Medulla oblongata (tissue), 1 donor: ENCODE measurements at regions not wholly inside any gene's neighbourhood (a gene's known extent, or its start where the extent isn't known, plus 50 kb on each side); places are given as distances from the start of the nearest gene placed in this dataset.
A peak's percentile ranks its signal among the peaks of the same experiment; 100 is the strongest.

ENCODE experiments used
- DNase-seq: peaks from one replicate; pipeline ENCODE4 v3.0.0-alpha.2; 2015; ENCODE audit errors: extremely low spot score

GRCh38 chr10:131706952-131707351 lies 193.9 kb upstream of the PPP2R2D start:
- no peak for DNase-seq

GRCh38 chr10:131708225-131708880 lies 192.5 kb upstream of the PPP2R2D start:
- no peak for DNase-seq

DNA sequence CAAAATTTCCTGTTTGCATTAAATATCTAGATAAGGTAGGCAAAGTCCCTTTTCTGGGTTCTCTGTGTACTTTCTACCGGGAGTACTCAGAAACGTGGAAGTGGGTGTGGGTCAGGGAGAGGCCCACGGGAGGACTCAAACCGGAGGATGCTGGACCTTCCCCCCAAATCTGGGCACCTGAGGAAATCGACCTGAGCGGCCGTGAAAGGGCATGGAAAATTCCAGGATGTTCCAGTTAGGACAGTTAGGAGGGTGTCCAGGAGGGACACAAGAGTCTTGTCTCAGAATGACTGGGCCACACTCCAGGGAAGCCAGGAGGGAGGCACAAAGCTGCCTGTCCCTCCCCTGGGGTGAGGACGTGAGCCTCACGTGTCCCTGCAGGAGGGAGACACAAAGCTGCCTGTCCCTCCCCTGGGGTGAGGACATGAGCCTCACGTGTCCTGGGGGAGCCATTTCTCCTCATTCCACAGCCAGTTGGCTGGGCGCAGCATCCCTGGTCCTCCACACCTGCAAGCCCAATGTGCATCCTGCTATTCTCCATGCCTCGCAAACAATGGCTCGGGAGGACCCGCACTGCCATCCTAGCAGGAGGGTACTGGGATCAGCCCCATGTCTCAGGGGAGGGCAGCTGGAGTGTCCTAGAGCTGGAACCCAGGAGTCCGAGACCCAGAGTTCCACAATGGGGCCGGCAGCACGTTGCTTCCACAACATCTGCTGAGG lies 190.5 kb upstream of the PPP2R2D start:
- no peak for DNase-seq

- DNase-seq: no peak
Measured at GRCh38 chr10:131722121-131722520, 178.7 kb upstream of the PPP2R2D start.

DNA sequence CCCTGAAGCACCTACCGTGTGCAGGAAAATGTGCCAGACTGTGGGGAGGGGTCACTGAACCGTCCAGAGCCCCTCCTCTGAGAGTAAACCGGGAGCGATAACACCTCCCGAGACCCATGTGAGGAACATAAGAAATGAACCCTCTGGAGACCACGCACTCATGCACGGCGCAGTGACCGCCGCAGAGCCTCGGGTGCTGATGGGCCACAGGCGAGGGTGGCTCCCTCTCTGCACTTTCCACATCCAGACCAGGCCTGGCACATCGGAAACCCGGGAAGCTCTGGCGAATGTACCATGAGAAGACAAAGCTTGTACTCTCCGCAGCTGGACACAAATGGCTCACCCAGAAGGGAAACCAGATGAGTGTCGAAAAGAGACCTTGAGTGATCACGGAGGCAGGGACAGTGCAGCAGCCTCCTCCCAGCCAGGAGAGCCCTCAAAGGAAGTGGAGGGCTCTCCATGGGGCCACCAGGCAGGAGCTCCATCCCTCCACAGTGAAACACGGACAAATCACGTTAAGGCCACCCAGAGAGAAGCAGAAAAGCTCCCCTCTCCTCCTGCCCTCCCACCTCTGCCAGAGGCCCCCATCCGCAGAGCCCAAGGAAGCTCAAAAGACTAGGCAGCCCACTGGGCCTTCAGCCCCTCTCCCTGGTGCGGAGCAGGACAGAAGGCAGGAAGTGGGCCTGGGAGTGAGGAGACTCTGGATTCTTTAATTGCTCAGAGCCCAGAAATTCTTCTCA lies 178.1 kb upstream of the PPP2R2D start:
- DNase-seq: no peak

DNA sequence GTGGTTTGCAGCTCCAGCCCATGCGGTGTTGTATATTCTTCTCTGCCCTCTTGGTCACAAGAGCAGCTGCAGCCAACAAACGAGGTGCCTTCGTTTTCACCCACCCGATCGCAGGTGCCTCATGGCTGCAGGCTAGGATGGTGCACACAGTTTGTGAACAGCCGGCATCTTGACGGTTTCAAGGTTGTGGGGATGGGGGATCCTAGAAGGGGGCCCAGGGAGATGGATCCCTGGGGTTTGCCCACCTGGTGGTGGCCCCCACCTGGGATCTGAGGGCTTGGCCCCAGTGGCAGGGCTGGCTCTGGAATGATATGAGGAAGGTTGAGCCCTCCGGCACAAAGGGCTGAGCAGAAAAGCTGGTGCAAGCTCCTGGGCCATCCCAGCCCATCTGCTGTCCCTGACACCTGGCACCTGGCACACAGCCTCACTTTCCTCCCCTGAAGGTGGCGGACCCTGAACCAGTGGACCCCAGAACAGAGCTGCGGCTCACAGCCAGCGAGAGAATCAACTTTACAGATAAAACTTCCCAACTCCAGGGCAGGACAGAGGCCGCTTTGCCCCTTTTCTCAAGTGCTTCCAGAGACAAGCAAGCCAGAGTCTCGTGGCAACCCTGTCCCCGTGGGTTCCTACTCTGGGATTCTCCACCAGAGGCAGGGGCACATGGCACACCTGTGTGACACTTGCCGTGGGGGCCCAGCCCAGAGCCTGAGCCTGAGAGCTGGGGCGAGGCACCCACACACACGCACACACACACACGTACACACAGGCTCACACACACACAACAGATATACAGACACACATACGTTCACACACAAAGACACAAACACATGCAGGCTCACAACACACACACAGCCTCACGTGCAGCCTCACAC lies 177.3 kb upstream of the PPP2R2D start:
- DNase-seq: no peak

- DNase-seq: no peak
Measured at GRCh38 chr10:131724169-131724545, 176.7 kb upstream of the PPP2R2D start.

GRCh38 chr10:131724891-131725580 lies 175.8 kb upstream of the PPP2R2D start:
- no peak for DNase-seq

GRCh38 chr10:131725581-131726069 lies 175.2 kb upstream of the PPP2R2D start:
- DNase-seq: no peak

DNA sequence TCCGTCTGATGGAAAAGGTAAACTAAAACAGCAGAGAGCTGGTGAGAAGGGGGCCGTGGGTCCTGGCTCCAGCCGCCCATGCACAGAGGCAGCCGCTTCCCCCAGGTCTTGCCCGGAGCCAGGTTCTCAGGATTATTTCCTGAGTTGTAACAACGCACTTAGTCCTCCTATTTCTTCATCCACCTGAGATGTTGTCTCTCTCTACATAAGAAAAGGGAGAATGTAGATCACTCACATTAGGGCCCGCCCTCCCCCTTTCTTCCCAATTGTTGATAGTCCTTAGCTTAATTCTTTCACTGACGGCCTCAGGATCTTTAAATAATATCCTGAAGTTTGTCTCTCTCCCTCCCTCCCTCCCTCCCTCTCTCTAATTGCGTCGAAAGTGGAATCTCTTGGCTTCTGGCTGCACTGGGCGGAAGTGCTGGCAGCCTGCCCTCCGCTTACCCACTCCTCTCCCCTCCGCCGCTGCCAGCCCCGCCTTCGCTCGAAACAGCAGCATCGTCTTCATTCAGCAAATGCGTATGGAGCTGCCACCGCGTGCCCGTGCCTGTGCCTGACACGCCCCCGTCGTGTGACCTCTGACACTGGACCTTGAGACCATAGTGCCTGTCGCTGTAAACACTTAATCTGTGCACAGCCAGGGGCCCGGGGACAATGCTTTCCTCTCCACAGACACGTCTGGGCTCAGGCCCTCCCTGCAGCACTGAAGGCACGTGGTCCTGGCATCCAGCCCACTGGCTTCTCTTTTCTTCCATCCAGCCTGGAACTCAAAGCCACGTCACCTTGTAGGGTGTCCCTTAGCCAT lies 174.5 kb upstream of the PPP2R2D start:
- peak; percentile 37 for DNase-seq

- no peak for DNase-seq
Measured at GRCh38 chr10:131726967-131727366, 173.8 kb upstream of the PPP2R2D start.

GRCh38 chr10:131727560-131727959 lies 173.2 kb upstream of the PPP2R2D start:
- no peak for DNase-seq

DNA sequence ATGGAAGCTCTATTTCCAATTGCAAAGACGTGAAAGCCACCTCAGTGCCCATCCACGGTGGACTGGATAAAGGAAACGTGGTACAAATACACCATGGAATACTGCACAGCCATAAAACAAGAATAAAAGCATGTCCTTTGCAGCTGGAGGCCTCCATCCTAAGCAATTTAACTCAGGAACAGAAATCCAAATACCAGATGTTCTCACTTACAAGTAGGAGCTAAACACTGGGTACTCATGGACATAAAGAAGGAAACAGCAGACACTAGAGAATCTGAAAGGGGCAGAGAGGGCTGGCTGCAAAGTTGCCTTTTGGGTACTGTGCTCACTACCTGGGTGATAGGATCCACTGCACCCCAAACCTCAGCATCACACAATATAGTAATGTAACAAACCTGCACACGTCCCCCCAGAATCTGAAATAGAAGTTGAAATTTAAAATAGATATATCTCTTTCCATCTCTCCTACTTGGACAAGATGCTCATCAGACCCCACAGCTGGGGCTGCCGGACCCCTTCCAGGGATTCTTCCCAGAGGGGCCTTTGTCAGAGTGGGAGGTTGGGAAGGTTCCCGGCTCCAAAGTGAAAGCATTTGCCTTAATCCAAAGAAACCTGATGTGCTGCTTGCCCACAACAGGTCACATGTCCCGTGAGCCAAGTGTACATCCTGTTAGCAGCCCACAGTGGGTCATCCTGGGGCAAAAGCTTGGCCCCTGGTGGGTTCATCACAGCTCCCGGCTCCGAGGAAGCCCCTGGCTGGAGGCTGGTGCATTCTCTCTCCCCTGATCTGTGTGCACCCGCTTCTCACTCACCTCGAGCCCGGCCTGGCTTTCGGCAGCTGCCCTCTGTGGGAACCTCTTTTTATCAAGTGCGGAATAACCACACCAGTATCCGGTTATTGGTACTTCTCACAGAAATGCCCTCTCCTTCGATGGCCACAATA lies 172.3 kb upstream of the PPP2R2D start:
- no peak for DNase-seq

DNA sequence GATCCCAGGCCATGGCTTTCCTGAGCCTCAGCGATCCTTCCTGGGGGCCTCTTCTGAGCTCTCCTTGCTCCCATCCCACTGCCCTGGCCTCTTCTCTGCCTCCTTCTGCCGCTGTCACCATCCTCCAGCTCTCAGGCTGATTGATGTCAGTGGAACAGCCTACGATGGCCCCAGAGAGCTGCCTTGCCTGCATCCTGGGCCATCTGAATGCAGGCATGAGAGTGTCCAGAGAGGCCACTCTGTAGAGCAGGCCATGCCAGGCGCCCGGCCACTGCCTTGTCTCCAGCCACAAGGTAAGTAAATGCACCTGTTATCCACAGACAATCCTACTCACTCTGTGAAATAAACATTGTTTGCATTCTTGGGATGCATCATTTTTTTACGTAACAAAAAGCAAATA lies 171.4 kb upstream of the PPP2R2D start:
- no peak for DNase-seq

DNA sequence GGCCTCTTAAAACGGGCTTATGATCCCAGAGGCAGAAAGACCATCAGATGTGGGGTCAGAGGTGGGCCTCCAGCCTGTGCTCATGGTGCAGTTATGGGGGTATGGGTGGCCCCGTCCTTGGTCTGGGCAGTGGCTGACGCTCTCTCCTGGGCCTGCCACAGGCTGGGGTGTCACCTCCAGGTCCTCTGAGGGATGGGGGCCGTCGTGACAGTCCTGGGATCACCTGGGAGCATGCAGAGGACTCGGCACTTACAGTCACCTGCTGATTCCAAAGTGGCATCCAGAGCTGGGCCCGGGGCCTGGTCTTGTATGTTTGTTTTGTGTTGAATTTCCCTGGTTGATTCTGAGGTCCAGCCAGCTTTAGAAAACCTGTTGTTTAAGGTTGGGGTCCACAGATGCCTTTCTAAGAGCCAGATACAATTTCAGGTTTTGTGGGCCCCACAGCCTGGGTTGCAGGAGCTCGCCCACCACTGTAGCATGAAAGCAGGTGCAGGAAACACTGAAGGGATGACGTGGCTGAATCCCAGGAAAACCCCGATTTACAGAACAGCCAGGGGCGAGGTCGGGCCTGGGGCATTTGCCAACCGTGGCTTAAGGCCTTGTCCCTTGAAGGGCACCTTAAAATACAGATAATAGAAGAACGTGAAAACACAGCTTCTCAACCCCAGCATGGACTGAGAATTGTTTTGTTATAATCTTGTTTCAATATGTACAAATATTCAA lies 170.7 kb upstream of the PPP2R2D start:
- DNase-seq: no peak

DNA sequence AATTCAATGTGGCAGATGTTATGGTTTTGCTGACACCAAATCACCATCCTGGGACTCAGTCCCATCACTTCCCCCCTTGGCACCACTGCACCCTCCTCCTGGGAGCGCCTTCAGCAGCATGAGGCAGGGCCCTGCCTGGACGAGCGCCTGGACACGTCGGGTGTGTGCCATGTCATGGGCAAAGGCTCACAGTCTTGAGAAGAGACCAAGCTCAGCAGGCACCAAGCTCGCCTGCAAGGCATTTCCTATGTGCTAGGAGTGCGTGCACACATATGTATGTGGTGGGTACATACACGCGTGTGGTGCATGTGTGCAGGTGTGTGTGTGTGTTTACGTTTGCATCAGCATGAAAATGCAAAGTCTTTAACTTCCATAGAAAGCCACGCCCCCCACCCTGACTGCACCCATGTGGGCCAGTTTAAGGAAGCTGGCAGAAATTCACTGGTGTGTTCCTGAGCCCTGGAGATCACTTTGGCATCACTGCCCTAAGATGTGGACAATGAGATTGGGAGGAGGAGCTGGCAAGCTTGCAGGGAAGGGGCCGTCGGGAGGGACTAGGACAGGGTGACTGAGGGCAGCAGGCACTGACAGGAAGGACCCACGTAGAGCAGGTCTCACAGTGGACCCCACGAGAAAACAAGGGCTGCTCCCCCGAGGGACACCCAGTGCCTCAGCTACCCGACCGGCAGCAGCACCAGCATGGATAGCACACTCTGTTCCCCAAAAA lies 169.9 kb upstream of the PPP2R2D start:
- DNase-seq: no peak

DNA sequence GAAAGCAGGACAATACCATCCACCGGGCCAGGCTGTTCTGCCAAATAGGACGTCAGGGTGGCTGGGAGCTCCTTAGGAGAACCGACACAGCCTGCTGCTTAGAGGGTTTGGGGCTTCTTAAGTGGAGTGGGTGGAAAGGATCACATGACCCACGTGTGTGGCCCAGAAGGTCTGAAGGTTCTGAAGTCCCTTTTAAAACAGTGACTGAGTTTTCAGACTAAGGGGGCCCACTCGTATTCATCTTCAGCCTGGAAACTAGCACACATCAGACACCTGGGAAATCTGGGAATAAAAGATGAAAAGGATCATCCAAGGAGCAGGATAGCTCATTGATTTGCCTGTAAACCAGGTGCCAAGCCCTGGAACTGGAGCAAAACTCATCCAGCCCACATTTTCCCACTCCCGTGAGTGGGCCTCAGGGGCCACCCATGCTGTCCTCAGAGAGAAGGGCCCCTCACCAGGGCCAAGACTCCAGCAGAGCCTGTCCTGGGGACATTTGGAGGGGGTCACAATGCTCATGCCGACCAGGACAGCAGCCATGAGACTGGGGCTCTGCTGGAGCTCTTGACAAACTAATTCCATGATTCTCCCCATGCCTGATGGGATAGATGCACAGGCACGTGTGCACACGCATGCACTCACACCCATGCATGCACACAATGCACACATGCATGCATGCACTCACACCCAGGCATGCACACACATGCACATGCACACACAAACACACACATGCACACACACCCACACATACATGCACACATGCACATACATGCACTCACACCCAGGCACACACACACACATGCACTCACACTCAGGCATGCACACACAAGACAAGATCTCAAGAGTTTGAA lies 168.8 kb upstream of the PPP2R2D start:
- no peak for DNase-seq
